Progenitor cell of endocrine pancreas (in vitro differentiated cells): ENCODE measurements at regions not wholly inside any gene's neighbourhood (a gene's known extent, or its start where the extent isn't known, plus 50 kb on each side); places are given as distances from the start of the nearest gene placed in this dataset.
"Not testable (repeated sequence)": the region's sequence is repeated elsewhere in the genome, so short reads cannot be mapped to it uniquely, and the experiment has no call there.

ENCODE experiments used
- DNase-seq: peaks from one replicate; pipeline ENCODE4 v3.0.0; 2021; ENCODE audit warnings: low spot score; ENCODE audit not compliant: unreplicated experiment
- H3K27ac Mint-ChIP-seq: 2 replicates; pipeline ENCODE4 v1.8.0; 2021; ENCODE audit warnings: mild to moderate bottlenecking, moderate library complexity, mixed read lengths
- H3K27me3 Mint-ChIP-seq: 2 replicates; pipeline ENCODE4 v1.8.0; 2021; ENCODE audit warnings: mixed read lengths
- H3K36me3 Mint-ChIP-seq: 2 replicates; pipeline ENCODE4 v1.8.0; 2022; ENCODE audit warnings: mixed read lengths; ENCODE audit not compliant: insufficient read depth
- H3K4me1 Mint-ChIP-seq: 2 replicates; pipeline ENCODE4 v1.8.0; 2021; ENCODE audit warnings: low read depth, mixed read lengths
- H3K4me3 Mint-ChIP-seq: 2 replicates; pipeline ENCODE4 v1.8.0; 2021; ENCODE audit warnings: low read depth, mild to moderate bottlenecking, moderate library complexity, mixed read lengths
- H3K9me3 Mint-ChIP-seq: 2 replicates; pipeline ENCODE4 v1.8.0; 2021; ENCODE audit warnings: low read depth, mixed read lengths
- TF ChIP-seq, protein P1 (sequence below): fragments of 200-600 bp; sonication (generic); IDR thresholded peaks from one replicate; pipeline ENCODE4 v1.5.0; 2021; ENCODE audit warnings: antibody characterized with exemption, mild to moderate bottlenecking; ENCODE audit not compliant: unreplicated experiment

DNA sequence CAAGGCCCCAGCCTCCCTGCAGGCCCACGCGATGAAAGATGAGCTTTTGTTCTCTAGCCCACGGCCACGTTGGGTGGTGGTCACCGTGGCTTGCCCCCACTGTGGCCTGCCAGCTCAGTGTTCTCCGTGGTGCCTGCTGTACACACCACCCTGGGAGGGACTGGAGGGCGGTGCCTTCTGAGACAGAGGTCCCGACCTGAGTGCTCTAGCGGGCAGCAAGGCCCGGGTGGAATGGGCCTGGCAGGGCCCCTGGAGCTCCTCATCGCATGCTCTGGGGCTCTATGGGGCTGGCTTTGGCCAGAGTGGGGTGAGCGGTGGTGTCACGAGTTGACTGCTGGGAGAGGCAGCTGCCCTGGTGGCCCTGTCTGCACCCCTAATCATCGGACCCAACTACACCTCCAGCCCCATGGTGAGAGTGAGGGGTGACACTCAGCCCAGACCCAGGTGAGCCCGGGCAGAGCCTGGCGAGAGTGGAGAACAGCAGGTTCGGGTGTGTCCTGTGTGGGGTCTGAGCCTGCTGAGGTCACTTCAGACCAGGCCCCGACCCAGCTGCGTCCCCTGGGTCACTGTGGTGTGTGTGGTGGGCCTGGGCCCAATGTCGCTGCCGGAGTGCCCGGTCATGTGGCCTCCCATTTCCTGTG lies 541.9 kb downstream of the TBC1D22A start:
- H3K4me3 Mint-ChIP-seq = no peak overlapping the region
- peaks cover 40% of the 10 kb centered on the region for H3K9me3 Mint-ChIP-seq
- no peaks in the 10 kb centered on the region for H3K4me1 Mint-ChIP-seq
- TF ChIP-seq, protein P1, sequence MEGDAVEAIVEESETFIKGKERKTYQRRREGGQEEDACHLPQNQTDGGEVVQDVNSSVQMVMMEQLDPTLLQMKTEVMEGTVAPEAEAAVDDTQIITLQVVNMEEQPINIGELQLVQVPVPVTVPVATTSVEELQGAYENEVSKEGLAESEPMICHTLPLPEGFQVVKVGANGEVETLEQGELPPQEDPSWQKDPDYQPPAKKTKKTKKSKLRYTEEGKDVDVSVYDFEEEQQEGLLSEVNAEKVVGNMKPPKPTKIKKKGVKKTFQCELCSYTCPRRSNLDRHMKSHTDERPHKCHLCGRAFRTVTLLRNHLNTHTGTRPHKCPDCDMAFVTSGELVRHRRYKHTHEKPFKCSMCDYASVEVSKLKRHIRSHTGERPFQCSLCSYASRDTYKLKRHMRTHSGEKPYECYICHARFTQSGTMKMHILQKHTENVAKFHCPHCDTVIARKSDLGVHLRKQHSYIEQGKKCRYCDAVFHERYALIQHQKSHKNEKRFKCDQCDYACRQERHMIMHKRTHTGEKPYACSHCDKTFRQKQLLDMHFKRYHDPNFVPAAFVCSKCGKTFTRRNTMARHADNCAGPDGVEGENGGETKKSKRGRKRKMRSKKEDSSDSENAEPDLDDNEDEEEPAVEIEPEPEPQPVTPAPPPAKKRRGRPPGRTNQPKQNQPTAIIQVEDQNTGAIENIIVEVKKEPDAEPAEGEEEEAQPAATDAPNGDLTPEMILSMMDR = no peak
- DNase-seq = no peak
- H3K27me3 Mint-ChIP-seq = no peaks in the 10 kb centered on the region
- no peak overlapping the region for H3K27ac Mint-ChIP-seq
- peaks cover 4% of the 10 kb centered on the region for H3K36me3 Mint-ChIP-seq

DNA sequence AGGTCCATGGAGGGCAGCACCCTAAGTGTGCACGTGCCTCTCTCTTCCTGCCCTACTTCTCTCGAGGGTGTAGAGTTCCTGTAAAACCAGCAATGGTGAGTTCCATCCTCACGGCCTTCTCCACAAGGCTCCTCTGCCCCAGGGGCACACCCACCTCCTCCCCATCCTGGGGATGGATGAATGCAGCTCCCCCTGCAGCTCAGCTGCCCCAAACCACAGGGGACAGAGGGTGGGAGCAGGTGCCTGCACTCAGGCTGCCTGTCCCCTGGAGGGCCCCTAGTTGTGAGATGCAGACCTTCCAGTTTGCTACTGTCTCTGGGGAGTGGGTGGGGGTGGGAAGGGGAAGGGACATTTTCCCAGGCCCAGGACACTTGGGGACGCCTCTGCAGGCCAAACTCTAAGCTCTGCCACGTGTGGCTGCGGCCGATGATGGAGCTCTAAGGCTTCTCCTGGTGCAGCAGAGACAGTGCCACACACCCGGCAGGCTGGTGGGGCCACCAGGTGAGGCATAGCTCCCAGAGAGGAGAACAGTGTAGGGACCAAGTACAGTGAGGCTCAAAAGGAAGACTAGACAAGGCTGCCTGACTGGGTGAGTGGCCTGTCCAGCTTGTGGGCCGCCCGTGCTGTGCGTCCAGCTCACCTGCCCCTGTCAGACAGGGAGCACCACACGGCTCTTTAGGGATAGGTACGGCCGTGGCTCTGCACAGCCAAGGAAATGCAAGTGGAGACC lies 540.9 kb downstream of the TBC1D22A start:
- Mint-ChIP-seq H3K27ac (no peak overlapping the region), H3K4me1 (no peaks in the 10 kb centered on the region), H3K4me3 (no peak overlapping the region), H3K9me3 (peaks cover 38% of the 10 kb centered on the region), H3K27me3 (no peaks in the 10 kb centered on the region), H3K36me3 (peaks cover 4% of the 10 kb centered on the region)
- DNase-seq = no peak
- TF ChIP-seq, protein P1 = no peak

DNA sequence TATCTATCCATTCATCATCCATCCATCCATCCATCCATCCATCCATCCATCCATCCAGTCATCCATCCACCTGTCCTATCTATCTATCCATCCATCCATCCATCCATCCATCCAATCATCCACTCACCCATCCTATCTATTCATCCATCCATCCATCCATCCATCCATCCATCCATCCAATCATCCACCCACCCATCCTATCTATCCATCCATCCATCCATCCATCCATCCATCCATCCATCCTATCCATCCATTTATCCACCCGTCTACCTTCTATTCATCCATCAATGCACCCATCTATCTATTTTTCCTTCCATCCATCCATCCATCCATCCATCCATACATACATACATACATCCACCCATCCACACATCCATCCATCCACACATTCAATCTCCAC lies 540.1 kb downstream of the TBC1D22A start:
- not testable (repeated sequence) for H3K4me3 Mint-ChIP-seq, H3K27ac Mint-ChIP-seq, H3K4me1 Mint-ChIP-seq

DNA sequence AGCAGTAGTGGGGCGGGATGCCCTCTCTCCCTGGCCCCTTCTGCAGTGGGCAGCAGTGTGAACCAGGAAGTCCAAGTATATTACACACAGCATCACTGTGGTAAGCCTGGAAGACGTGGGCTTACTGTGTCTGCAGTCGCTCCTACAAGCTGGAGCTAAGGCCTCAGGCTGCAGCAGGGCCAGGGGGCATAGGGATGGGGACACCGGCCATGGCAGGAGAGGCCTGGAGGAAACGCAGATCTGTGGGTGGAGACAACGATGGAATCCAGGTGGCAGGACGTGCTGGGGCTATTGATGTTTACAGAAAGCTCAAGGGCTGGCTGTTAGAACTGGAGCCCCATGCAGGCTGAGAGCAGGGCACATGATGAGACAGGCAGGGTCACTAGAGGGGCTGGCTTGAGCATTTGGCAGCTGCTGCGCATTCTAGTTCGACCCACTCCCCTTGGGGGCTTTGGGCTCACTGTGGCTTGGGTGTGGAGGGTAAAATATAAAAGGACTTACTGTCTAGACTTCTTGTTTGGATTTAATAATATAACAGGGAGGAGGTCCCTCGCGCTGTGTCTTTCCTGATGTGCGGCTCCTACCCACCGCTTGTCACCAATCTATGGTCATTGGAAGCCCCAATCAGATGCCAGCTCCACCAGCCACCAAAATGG lies 539.5 kb downstream of the TBC1D22A start:
- no peaks in the 10 kb centered on the region for H3K4me1 Mint-ChIP-seq
- peaks cover 3% of the 10 kb centered on the region for H3K36me3 Mint-ChIP-seq
- H3K4me3 Mint-ChIP-seq = no peak overlapping the region
- peaks cover 35% of the 10 kb centered on the region for H3K9me3 Mint-ChIP-seq
- no peak for DNase-seq
- no peaks in the 10 kb centered on the region for H3K27me3 Mint-ChIP-seq
- TF ChIP-seq, protein P1 = no peak
- H3K27ac Mint-ChIP-seq = no peak overlapping the region

More for the DNA sequence above, 540.1 kb downstream of the TBC1D22A start:
- not testable (repeated sequence) for DNase-seq, H3K27me3 Mint-ChIP-seq, H3K36me3 Mint-ChIP-seq
- peaks cover 36% of the 10 kb centered on the region for H3K9me3 Mint-ChIP-seq

DNA sequence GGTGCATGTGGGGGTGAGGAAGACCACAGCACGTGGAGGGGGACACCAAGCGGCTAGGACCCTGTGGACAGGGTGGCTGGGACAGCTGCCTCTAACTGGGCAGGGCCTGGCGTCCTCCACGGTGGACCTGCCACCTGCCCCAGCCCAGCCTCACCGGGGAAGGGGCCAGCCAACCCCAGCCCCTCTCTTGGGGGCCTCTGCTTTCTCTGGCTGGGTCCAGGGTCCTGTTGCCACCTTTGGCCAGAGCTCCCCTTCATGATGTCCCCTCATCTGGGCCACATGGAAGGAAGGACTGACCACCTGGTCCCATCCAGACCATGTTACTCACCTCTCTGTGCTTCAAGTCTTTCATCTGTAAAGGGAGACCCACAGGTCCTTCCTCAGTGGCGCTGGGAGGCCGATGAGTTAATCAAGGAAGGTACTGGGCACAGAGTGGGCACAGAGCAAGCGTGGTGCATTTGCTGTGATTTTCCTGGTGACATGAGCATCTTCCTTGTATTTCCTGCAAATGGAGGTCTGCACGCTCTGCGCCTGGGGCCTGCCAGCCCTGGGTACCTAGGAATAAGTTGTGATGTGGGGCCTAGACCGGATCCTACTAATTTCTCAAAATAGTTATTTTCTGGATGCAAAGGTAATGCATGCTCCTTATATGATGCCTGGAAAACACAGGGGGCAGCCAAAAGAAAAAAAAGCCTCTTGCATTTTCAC lies 538.4 kb downstream of the TBC1D22A start:
- TF ChIP-seq, protein P1 = no peak
- Mint-ChIP-seq H3K36me3 (peaks cover 5% of the 10 kb centered on the region), H3K4me1 (no peaks in the 10 kb centered on the region), H3K9me3 (peaks cover 38% of the 10 kb centered on the region), H3K27ac (no peak overlapping the region), H3K27me3 (no peaks in the 10 kb centered on the region), H3K4me3 (no peak overlapping the region)
- DNase-seq = no peak
